ENCODE measurements at regions not wholly inside any gene's neighbourhood (a gene's known extent, or its start where the extent isn't known, plus 50 kb on each side); places are given as distances from the start of the nearest gene placed in this dataset.

DNA sequence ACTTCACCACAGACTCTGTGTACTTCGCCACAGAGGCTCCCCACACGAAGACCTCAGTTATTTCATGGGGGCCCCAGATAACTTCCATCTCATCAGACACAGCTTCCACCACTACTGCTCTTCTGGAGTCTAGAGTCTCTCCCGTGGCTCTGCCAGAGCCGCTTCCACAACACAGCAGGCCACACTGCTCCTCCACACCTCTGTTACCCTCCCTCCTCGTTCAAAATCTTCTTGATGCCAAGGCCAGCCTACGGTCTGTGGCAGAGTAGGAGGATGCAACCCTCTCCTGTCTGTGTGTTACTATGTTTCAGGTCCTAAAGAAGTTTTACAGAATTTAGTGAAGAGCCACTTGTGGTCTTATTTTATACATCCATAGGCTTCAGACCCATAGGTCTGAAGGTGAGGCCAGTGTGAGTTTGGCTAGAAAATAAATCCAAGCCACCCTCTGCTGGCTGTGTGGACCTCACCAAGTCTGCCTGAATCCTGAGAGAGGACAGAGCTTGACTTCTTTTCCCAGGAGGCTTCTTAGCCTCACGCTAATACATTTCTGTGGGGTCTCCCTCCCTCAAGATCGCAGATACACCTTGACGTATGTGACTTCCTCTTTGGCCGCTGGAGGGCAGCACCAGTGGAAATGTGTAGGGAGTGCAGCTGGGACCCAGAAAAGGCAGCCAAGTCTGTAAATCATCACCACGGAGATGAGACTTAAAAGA is 197.7 kb downstream of the FAXC start:
- TF ChIP-seq CTCF (IDR thresholded peaks at IDR 0.05; ENCODE audit: control extremely low read depth, extremely low read depth), result no peak
- peaks cover 0 to 2% (median 0%) of the 10 kb centered on the region in 5 donors for H3K4me1 ChIP-seq (ENCODE audit: control insufficient read depth in 5 of 5, insufficient read depth in 5 of 5, low read length in 5 of 5)
- 45 to 51% methylated on average over 11 of the region's 11 CpGs for WGBS, 2 donors
- DNase-seq (peak in 2 of 3 donors; percentile 7 to 22), ATAC-seq (ENCODE audit: insufficient read depth, low FRiP score) (no peak)
- no peak overlapping the region for H3K4me3 ChIP-seq
- H3K9me3 ChIP-seq (ENCODE audit: control insufficient read depth in 4 of 4, insufficient read depth in 3 of 4, low read length in 3 of 4), result peaks cover 0 to 4% (median 0%) of the 10 kb centered on the region in 4 donors
- no peaks in the 10 kb centered on the region for H3K27me3 ChIP-seq (ENCODE audit: control insufficient read depth in 3 of 3, insufficient read depth in 3 of 3, low read length in 2 of 3)
- H3K9ac ChIP-seq (ENCODE audit: insufficient read depth in 1 of 2, low read length in 2 of 2), result no peak overlapping the region
- H3K36me3 ChIP-seq (ENCODE audit: control insufficient read depth in 4 of 4, insufficient read depth in 4 of 4, low read length in 4 of 4), result no peaks in the 10 kb centered on the region
- no peak overlapping the region for H3K27ac ChIP-seq (ENCODE audit: low read depth in 1 of 2, low read length in 1 of 2)

- no peak for TF ChIP-seq CTCF (IDR thresholded peaks at IDR 0.05; ENCODE audit: control extremely low read depth, extremely low read depth)
- DNase-seq (no peak), ATAC-seq (ENCODE audit: insufficient read depth, low FRiP score) (no peak)
- Histone ChIP-seq H3K9me3 (ENCODE audit: control insufficient read depth in 4 of 4, insufficient read depth in 3 of 4, low read length in 3 of 4) (no peaks in the 10 kb centered on the region), H3K9ac (ENCODE audit: insufficient read depth in 1 of 2, low read length in 2 of 2) (no peak overlapping the region), H3K27ac (ENCODE audit: low read depth in 1 of 2, low read length in 1 of 2) (no peak overlapping the region), H3K27me3 (ENCODE audit: control insufficient read depth in 3 of 3, insufficient read depth in 3 of 3, low read length in 2 of 3) (no peaks in the 10 kb centered on the region), H3K36me3 (ENCODE audit: control insufficient read depth in 4 of 4, insufficient read depth in 4 of 4, low read length in 4 of 4) (no peaks in the 10 kb centered on the region), H3K4me1 (ENCODE audit: control insufficient read depth in 5 of 5, insufficient read depth in 5 of 5, low read length in 5 of 5) (peaks cover 0 to 2% (median 0%) of the 10 kb centered on the region in 5 donors), H3K4me3 (no peak overlapping the region)
- WGBS, 2 donors, result 72 to 76% methylated on average over 2 of the region's 2 CpGs
Measured at GRCh38 chr6:99148761-99149160, 200.7 kb downstream of the FAXC start.

- Histone ChIP-seq H3K4me1 (ENCODE audit: control insufficient read depth in 5 of 5, insufficient read depth in 5 of 5, low read length in 5 of 5) (peaks cover 0 to 2% (median 0%) of the 10 kb centered on the region in 5 donors), H3K9me3 (ENCODE audit: control insufficient read depth in 4 of 4, insufficient read depth in 3 of 4, low read length in 3 of 4) (no peaks in the 10 kb centered on the region), H3K36me3 (ENCODE audit: control insufficient read depth in 4 of 4, insufficient read depth in 4 of 4, low read length in 4 of 4) (no peaks in the 10 kb centered on the region), H3K4me3 (no peak overlapping the region), H3K27me3 (ENCODE audit: control insufficient read depth in 3 of 3, insufficient read depth in 3 of 3, low read length in 2 of 3) (no peaks in the 10 kb centered on the region), H3K27ac (ENCODE audit: low read depth in 1 of 2, low read length in 1 of 2) (no peak overlapping the region), H3K9ac (ENCODE audit: insufficient read depth in 1 of 2, low read length in 2 of 2) (no peak overlapping the region)
- ATAC-seq (ENCODE audit: insufficient read depth, low FRiP score) (no peak), DNase-seq (no peak)
- no peak for TF ChIP-seq CTCF (IDR thresholded peaks at IDR 0.05; ENCODE audit: control extremely low read depth, extremely low read depth)
- 73 to 78% methylated on average over 2 of the region's 2 CpGs for WGBS, 2 donors
Measured at GRCh38 chr6:99148111-99148510, 200.4 kb upstream of the FBXL4 start.

- DNase-seq, result no peak
- TF ChIP-seq CTCF (IDR thresholded peaks at IDR 0.05; ENCODE audit: control extremely low read depth, extremely low read depth), result no peak
- no peaks in the 10 kb centered on the region for H3K9me3 ChIP-seq (ENCODE audit: control insufficient read depth in 4 of 4, insufficient read depth in 3 of 4, low read length in 3 of 4)
- 70 to 80% methylated on average over 5 of the region's 5 CpGs for WGBS, 2 donors
- H3K9ac ChIP-seq (ENCODE audit: insufficient read depth in 1 of 2, low read length in 2 of 2), result no peak overlapping the region
- no peak overlapping the region for H3K27ac ChIP-seq (ENCODE audit: low read depth in 1 of 2, low read length in 1 of 2)
- H3K4me3 ChIP-seq, result no peak overlapping the region
- peaks cover 0 to 2% (median 0%) of the 10 kb centered on the region in 5 donors for H3K4me1 ChIP-seq (ENCODE audit: control insufficient read depth in 5 of 5, insufficient read depth in 5 of 5, low read length in 5 of 5)
- ATAC-seq (ENCODE audit: insufficient read depth, low FRiP score), result no peak
- no peaks in the 10 kb centered on the region for H3K36me3 ChIP-seq (ENCODE audit: control insufficient read depth in 4 of 4, insufficient read depth in 4 of 4, low read length in 4 of 4)
- H3K27me3 ChIP-seq (ENCODE audit: control insufficient read depth in 3 of 3, insufficient read depth in 3 of 3, low read length in 2 of 3), result no peaks in the 10 kb centered on the region
Measured at GRCh38 chr6:99147206-99147605, 199.5 kb upstream of the FBXL4 start.
